GM13977 (cell line): ENCODE measurements at regions not wholly inside any gene's neighbourhood (a gene's known extent, or its start where the extent isn't known, plus 50 kb on each side); places are given as distances from the start of the nearest gene placed in this dataset.

ENCODE experiments used
- DNase-seq: peaks from one replicate; pipeline ENCODE4 v3.0.0; 2012; ENCODE audit warnings: low spot score
- CTCF ChIP-seq: IDR thresholded peaks from 2 replicates; pipeline ENCODE4 v1.5.1; 2012; ENCODE audit warnings: mild to moderate bottlenecking, control low read depth; ENCODE audit not compliant: insufficient read depth; ENCODE audit errors: extremely low read depth, missing control alignments
- in situ Hi-C: fragments of 300-500 bp; cut with MboI; formaldehyde crosslinking; loops from one replicate; pipeline ENCODE4 v1.12.0; 2022; ENCODE audit warnings: low sequenced_read_pairs, low pct_unique_long_range_greater_than_20kb, mixed read lengths, inconsistent platforms; ENCODE audit not compliant: unreplicated experiment

- in situ Hi-C loops = no loop called here
- DNase-seq = no peak
These were observed 991.6 kb upstream of the SLC10A2 start for GRCh38 chr13:104057861-104058260.

GRCh38 chr13:104045907-104046306 lies 979.7 kb upstream of the SLC10A2 start:
- DNase-seq = no peak
- in situ Hi-C loops = no loop called here
- no peak for TF ChIP-seq CTCF

More at GRCh38 chr13:104057861-104058260, 991.6 kb upstream of the SLC10A2 start:
- TF ChIP-seq CTCF = no peak

- no peak for TF ChIP-seq CTCF
These were observed 977.0 kb upstream of the SLC10A2 start for GRCh38 chr13:104043184-104043583.

GRCh38 chr13:104034891-104035290 lies 968.7 kb upstream of the SLC10A2 start:
- DNase-seq = no peak
- in situ Hi-C loops = no loop called here
- no peak for TF ChIP-seq CTCF

More at GRCh38 chr13:104043184-104043583, 977.0 kb upstream of the SLC10A2 start:
- DNase-seq = no peak
- in situ Hi-C loops = no loop called here

GRCh38 chr13:104025303-104025702 lies 959.1 kb upstream of the SLC10A2 start:
- in situ Hi-C loops = no loop called here
- TF ChIP-seq CTCF = no peak
- no peak for DNase-seq

GRCh38 chr13:104024416-104025170 lies 958.4 kb upstream of the SLC10A2 start:
- no peak for DNase-seq
- in situ Hi-C loops = no loop called here
- TF ChIP-seq CTCF = no peak
